H1 (cell line): ENCODE measurements at regions not wholly inside any gene's neighbourhood (a gene's known extent, or its start where the extent isn't known, plus 50 kb on each side); places are given as distances from the start of the nearest gene placed in this dataset.

Experiments
- CTCF ChIA-PET: fragments of 300-600 bp; sonication (Branson Sonifier 250); formaldehyde crosslinking; loops from one replicate; lab custom pipeline; 2021; ENCODE audit not compliant: partially characterized antibody; lab: Charles Lee
- POLR2A ChIA-PET: fragments of 300-600 bp; sonication (Branson Sonifier 250); formaldehyde crosslinking; loops from one replicate; lab custom pipeline; 2021; ENCODE audit warnings: inconsistent platforms; ENCODE audit not compliant: partially characterized antibody; lab: Charles Lee
- DNase-seq, 2 experiments: peaks; one replicate each; pipeline versions ENCODE4 v3.0.0 to v3.0.0-alpha.2; 2010 to 2022; ENCODE audit warnings: low spot score in 2 of 2, low read depth in 1 of 2, mixed read lengths in 1 of 2
- FAIRE-seq: peaks from 2 replicates; lab custom pipeline; 2011; peaks lifted over from hg19 to GRCh38; lab: Jason Lieb, UNC
- H2AFZ ChIP-seq: 2 replicates; pipeline ENCODE4 v1.8.1; 2012; ENCODE audit warnings: low read length, inconsistent platforms
- H2AK5ac ChIP-seq: 2 replicates; pipeline ENCODE4 v1.6.1; 2013; ENCODE audit warnings: low read depth, low read length
- H2BK120ac ChIP-seq: replicated peaks from 2 replicates; pipeline ENCODE3; 2013; ENCODE audit warnings: low read depth, low read length, inconsistent platforms
- H2BK12ac ChIP-seq: 2 replicates; pipeline ENCODE4 v1.6.1; 2013; ENCODE audit warnings: low read depth, low read length
- H2BK15ac ChIP-seq: 2 replicates; pipeline ENCODE4 v1.6.1; 2013; ENCODE audit warnings: low read length
- H2BK20ac ChIP-seq: 2 replicates; pipeline ENCODE4 v1.6.1; 2013; ENCODE audit warnings: low read length
- H2BK5ac ChIP-seq: 2 replicates; pipeline ENCODE4 v1.6.1; 2013; ENCODE audit warnings: low read depth, low read length
- H3K14ac ChIP-seq: 2 replicates; pipeline ENCODE4 v1.6.1; 2013; ENCODE audit warnings: inconsistent platforms; ENCODE audit not compliant: insufficient read length
- H3K18ac ChIP-seq: 2 replicates; pipeline ENCODE4 v1.6.1; 2013; ENCODE audit warnings: low read length; ENCODE audit errors: extremely low read depth
- H3K23ac ChIP-seq: 2 replicates; pipeline ENCODE4 v1.6.1; 2013; ENCODE audit warnings: inconsistent platforms; ENCODE audit not compliant: insufficient read length
- H3K23me2 ChIP-seq: 2 replicates; pipeline ENCODE4 v1.6.1; 2013; ENCODE audit warnings: low read depth, low read length
- H3K27ac ChIP-seq: 2 replicates; pipeline ENCODE4 v1.6.1; 2011; ENCODE audit warnings: low read depth, low read length, inconsistent platforms
- H3K27me3 ChIP-seq, 4 experiments: replicated peaks in 1 of 4; 1 replicate in 1 of 4; 2 replicates in 3 of 4; pipeline versions ENCODE4 v1.6.1 to v1.8.1; 2011 to 2013; ENCODE audit warnings: low read length in 3 of 4, mild to moderate bottlenecking in 3 of 4, inconsistent platforms in 2 of 4, mixed read lengths in 2 of 4, moderate library complexity in 1 of 4; ENCODE audit not compliant: control insufficient read depth in 3 of 4, insufficient read depth in 3 of 4; ENCODE audit errors: extremely low read depth in 1 of 4
- H3K36me3 ChIP-seq, 4 experiments: 2 replicates each; pipeline versions ENCODE4 v1.6.1 to v1.8.1; 2011 to 2013; ENCODE audit warnings: mild to moderate bottlenecking in 4 of 4, low read length in 3 of 4, moderate library complexity in 2 of 4, control low read depth in 1 of 4, inconsistent platforms in 1 of 4; ENCODE audit not compliant: insufficient read depth in 4 of 4, control insufficient read depth in 2 of 4
- H3K4ac ChIP-seq: replicated peaks from 2 replicates; pipeline ENCODE3; 2013; ENCODE audit warnings: low read length, low read depth, mixed read lengths, inconsistent platforms; ENCODE audit not compliant: insufficient read length
- H3K4me1 ChIP-seq, 4 experiments: replicated peaks in 1 of 4; 1 replicate in 1 of 4; 2 replicates in 3 of 4; pipeline versions ENCODE4 v1.6.1 to v1.8.1; 2011 to 2013; ENCODE audit warnings: low read length in 3 of 4, inconsistent platforms in 2 of 4, mixed read lengths in 1 of 4; ENCODE audit not compliant: insufficient read depth in 4 of 4, control insufficient read depth in 3 of 4
- H3K4me2 ChIP-seq, 2 experiments: 2 replicates each; pipeline versions ENCODE4 v1.6.1 to v1.8.1; 2011 to 2013; ENCODE audit warnings: low read depth in 2 of 2, low read length in 2 of 2, control low read depth in 1 of 2, inconsistent platforms in 1 of 2, mild to moderate bottlenecking in 1 of 2; ENCODE audit not compliant: insufficient read depth in 1 of 2
- H3K4me3 ChIP-seq, 4 experiments: fragments of 200-600, 300-600 bp in 1 of 4; sonication (generic), shearing (Covaris generic), sonication (Bioruptor Twin) in 1 of 4; 2 replicates each; pipeline versions ENCODE4 v1.5.1 to v1.8.1; 2011 to 2016; ENCODE audit warnings: low read length in 4 of 4, low read depth in 3 of 4, control low read depth in 2 of 4, inconsistent platforms in 2 of 4, mild to moderate bottlenecking in 2 of 4, mixed read lengths in 1 of 4, moderate library complexity in 1 of 4; ENCODE audit not compliant: insufficient read depth in 2 of 4; ENCODE audit errors: extremely low read depth in 1 of 4
- H3K56ac ChIP-seq: replicated peaks from 2 replicates; pipeline ENCODE3; 2013; ENCODE audit warnings: low read depth, mild to moderate bottlenecking, mixed read lengths, low read length, inconsistent platforms; ENCODE audit not compliant: insufficient read length
- H3K79me1 ChIP-seq: 2 replicates; pipeline ENCODE4 v1.6.1; 2013; ENCODE audit warnings: low read depth, low read length, control low read depth
- H3K79me2 ChIP-seq, 2 experiments: 2 replicates each; pipeline versions ENCODE4 v1.6.1 to v1.8.1; 2012 to 2013; ENCODE audit warnings: low read length in 2 of 2, mild to moderate bottlenecking in 2 of 2, inconsistent platforms in 1 of 2; ENCODE audit not compliant: insufficient read depth in 2 of 2, control insufficient read depth in 1 of 2
- H3K9ac ChIP-seq, 4 experiments: replicated peaks in 1 of 4; 1 replicate in 1 of 4; 2 replicates in 3 of 4; pipeline versions ENCODE4 v1.6.1 to v1.8.1; 2011 to 2013; ENCODE audit warnings: low read depth in 3 of 4, low read length in 3 of 4, control low read depth in 2 of 4, mild to moderate bottlenecking in 2 of 4, moderate library complexity in 2 of 4, inconsistent platforms in 1 of 4; ENCODE audit errors: extremely low read depth in 1 of 4
- H3K9me3 ChIP-seq, 2 experiments: 2 replicates each; pipeline versions ENCODE4 v1.6.1 to v1.8.1; 2012 to 2013; ENCODE audit warnings: mild to moderate bottlenecking in 2 of 2, moderate library complexity in 2 of 2, control low read depth in 1 of 2, inconsistent platforms in 1 of 2, low read depth in 1 of 2, low read length in 1 of 2, mixed read lengths in 1 of 2; ENCODE audit not compliant: insufficient read depth in 2 of 2
- H4K20me1 ChIP-seq, 2 experiments: replicated peaks in 1 of 2; 2 replicates each; pipeline versions ENCODE3 to v1.8.1; 2011 to 2013; ENCODE audit warnings: inconsistent platforms in 2 of 2, low read length in 2 of 2, mild to moderate bottlenecking in 1 of 2; ENCODE audit not compliant: insufficient read depth in 2 of 2, control insufficient read depth in 1 of 2
- H4K5ac ChIP-seq: 2 replicates; pipeline ENCODE4 v1.6.1; 2013; ENCODE audit warnings: low read length, low read depth, mixed read lengths, inconsistent platforms; ENCODE audit not compliant: insufficient read length
- H4K8ac ChIP-seq: 2 replicates; pipeline ENCODE4 v1.8.0; 2013; ENCODE audit warnings: mild to moderate bottlenecking, moderate library complexity, low read length, inconsistent platforms; ENCODE audit not compliant: insufficient read depth; ENCODE audit errors: extremely low read depth
- H4K91ac ChIP-seq: replicated peaks from 2 replicates; pipeline ENCODE3; 2013; ENCODE audit warnings: low read length, mixed read lengths, inconsistent platforms; ENCODE audit not compliant: insufficient read length
- BCL11A ChIP-seq, 2 experiments: IDR thresholded peaks; one replicate each; pipeline ENCODE4 v1.6.1; 2011; ENCODE audit warnings: low read depth in 2 of 2, low read length in 2 of 2, mild to moderate bottlenecking in 2 of 2
- CTBP2 ChIP-seq: IDR thresholded peaks from 2 replicates; pipeline ENCODE4 v1.7.0; 2011; ENCODE audit warnings: borderline replicate concordance, mild to moderate bottlenecking, moderate library complexity, mixed read lengths, low read length; ENCODE audit not compliant: insufficient read depth, insufficient read length
- KDM1A ChIP-seq: fragments of 200-600, 300-600 bp; sonication (generic); IDR thresholded peaks from 2 replicates; pipeline ENCODE4 v1.7.1; 2016; ENCODE audit warnings: mild to moderate bottlenecking, low read length, borderline replicate concordance
- RAD21 ChIP-seq, 2 experiments: IDR thresholded peaks in 1 of 2; conservative IDR thresholded peaks in 1 of 2; 2 replicates each; pipeline ENCODE4 v1.6.1; 2011; ENCODE audit warnings: low read depth in 2 of 2, low read length in 2 of 2, improper control_type of control experiment in 1 of 2, inconsistent platforms in 1 of 2, mild to moderate bottlenecking in 1 of 2, moderate library complexity in 1 of 2
- SIN3A ChIP-seq, 2 experiments: IDR thresholded peaks in 1 of 2; conservative IDR thresholded peaks in 1 of 2; 2 replicates each; pipeline ENCODE4 v1.6.1; 2011 to 2012; ENCODE audit warnings: low read length in 2 of 2, improper control_type of control experiment in 1 of 2, low read depth in 1 of 2, mild to moderate bottlenecking in 1 of 2
- TCF12 ChIP-seq: IDR thresholded peaks from 2 replicates; pipeline ENCODE4 v1.6.1; 2011; ENCODE audit warnings: low read depth, mild to moderate bottlenecking, low read length
- TEAD4 ChIP-seq: IDR thresholded peaks from 2 replicates; pipeline ENCODE4 v1.6.1; 2012; ENCODE audit warnings: low read depth, low read length, inconsistent platforms, mixed read lengths
- WGBS, 2 experiments: shearing (Covaris generic) in 1 of 2; methylation state at CpG; one replicate each; pipeline versions ENCODE4 v1.1.6 to v1.1.7; 2013 to 2015; ENCODE audit warnings: low lambda C conversion rate in 2 of 2, mixed read lengths in 2 of 2, inconsistent platforms in 1 of 2, low coverage in 1 of 2, missing lambda C conversion rate in 1 of 2; ENCODE audit not compliant: insufficient replicate concordance in 2 of 2, insufficient coverage in 1 of 2, insufficient read length in 1 of 2; ENCODE audit errors: extremely low coverage in 1 of 2, missing lambda C conversion rate in 1 of 2; 5-methylcytosine and 5-hydroxymethylcytosine counted together

- 90% methylated on average over 4 of the region's 4 CpGs; no CpG with 5 or more reads in 1 of the 2 experiments for WGBS, 2 experiments
- no peak overlapping the region for H3K18ac ChIP-seq
These were observed 226.7 kb downstream of the SNCA start for GRCh38 chr4:89610236-89610635.

More at GRCh38 chr4:89610236-89610635, 226.7 kb downstream of the SNCA start:
- ChIA-PET POLR2A (no interaction called here), CTCF (interaction anchor here (0.5 to 1.9 kb wide), 9 partner anchors 9 to 149 kb away, joined by 3 to 6 read pairs (median 3); no protein-coding TSS in a partner anchor)
- no peak overlapping the region for H3K9ac ChIP-seq
- no peaks in the 10 kb centered on the region for H3K23me2 ChIP-seq
- no peak overlapping the region for H4K5ac ChIP-seq
- H3K79me2 ChIP-seq, result no peaks in the 10 kb centered on the region
- H2AFZ ChIP-seq, result peak overlapping the region; percentile 44; the same call in 1 of the 2 replicates
- H4K91ac ChIP-seq, result no peak overlapping the region
- no peak overlapping the region for H3K23ac ChIP-seq
- no peaks in the 10 kb centered on the region for H3K79me1 ChIP-seq
- H3K27ac ChIP-seq, result no peak overlapping the region
- H3K9me3 ChIP-seq, result no peaks in the 10 kb centered on the region
- no peak overlapping the region for H3K56ac ChIP-seq
- no peak for TF ChIP-seq SIN3A (conservative IDR thresholded peaks at IDR 0.05 in 1 of 2, IDR thresholded peaks at IDR 0.05 in 1 of 2; ENCODE audit: low read depth in 1 of 2, low read length in 2 of 2)
- TF ChIP-seq CTBP2, result no peak
- TF ChIP-seq BCL11A (IDR thresholded peaks at IDR 0.05; ENCODE audit: low read depth in 2 of 2, low read length in 2 of 2), result no peak
- no peak for TF ChIP-seq TEAD4
- no peak for TF ChIP-seq TCF12
- TF ChIP-seq RAD21 (IDR thresholded peaks at IDR 0.05 in 1 of 2, conservative IDR thresholded peaks at IDR 0.05 in 1 of 2; ENCODE audit: low read depth in 2 of 2, low read length in 2 of 2), result peak in 1 of 2 experiments; percentile 15; a peak in 1 of 4 replicates
- TF ChIP-seq KDM1A, result no peak
- H3K27me3 ChIP-seq, result no peaks in the 10 kb centered on the region
- no peak overlapping the region for H3K14ac ChIP-seq
- no peak overlapping the region; the same call in 1 of the 2 replicates for H2BK12ac ChIP-seq
- DNase-seq (no peak), FAIRE-seq (no peak)
- H3K36me3 ChIP-seq, result no peaks in the 10 kb centered on the region
- H3K4me3 ChIP-seq, result no peak overlapping the region
- H3K4ac ChIP-seq, result no peak overlapping the region
- no peak overlapping the region for H4K8ac ChIP-seq
- no peak overlapping the region for H2AK5ac ChIP-seq
- H2BK15ac ChIP-seq, result no peak overlapping the region
- H3K4me1 ChIP-seq, result 0 out of 7 replicates have a peak, but pooled peaks cover 0 to 3% (median 1%) of the 10 kb centered on the region in 4 experiments
- H2BK120ac ChIP-seq, result no peak overlapping the region
- H2BK20ac ChIP-seq, result no peak overlapping the region
- no peak overlapping the region for H3K4me2 ChIP-seq
- no peaks in the 10 kb centered on the region for H4K20me1 ChIP-seq
- H2BK5ac ChIP-seq, result no peak overlapping the region
